Osteocyte (in vitro differentiated cells): ENCODE measurements at regions not wholly inside any gene's neighbourhood (a gene's known extent, or its start where the extent isn't known, plus 50 kb on each side); places are given as distances from the start of the nearest gene placed in this dataset.
A peak's percentile ranks its signal among the peaks of the same experiment; 100 is the strongest.
"Not testable (repeated sequence)": the region's sequence is repeated elsewhere in the genome, so short reads cannot be mapped to it uniquely, and the experiment has no call there.

Experiments used
- DNase-seq: peaks from one replicate; pipeline ENCODE4 v3.0.0; 2021; ENCODE audit warnings: mixed read lengths; ENCODE audit not compliant: unreplicated experiment; ENCODE audit errors: extremely low spot score
- H3K27ac Mint-ChIP-seq: one replicate; pipeline ENCODE4 v1.8.0; 2021; ENCODE audit warnings: mild to moderate bottlenecking, mixed read lengths; ENCODE audit not compliant: unreplicated experiment
- H3K27me3 Mint-ChIP-seq: one replicate; pipeline ENCODE4 v1.8.0; 2021; ENCODE audit warnings: mixed read lengths; ENCODE audit not compliant: unreplicated experiment
- H3K36me3 Mint-ChIP-seq: one replicate; pipeline ENCODE4 v1.8.0; 2021; ENCODE audit warnings: mixed read lengths; ENCODE audit not compliant: unreplicated experiment
- H3K4me1 Mint-ChIP-seq: one replicate; pipeline ENCODE4 v1.8.0; 2021; ENCODE audit warnings: mixed read lengths; ENCODE audit not compliant: unreplicated experiment
- H3K4me3 Mint-ChIP-seq: one replicate; pipeline ENCODE4 v1.8.0; 2021; ENCODE audit warnings: mild to moderate bottlenecking, moderate library complexity, mixed read lengths; ENCODE audit not compliant: unreplicated experiment
- H3K9me3 Mint-ChIP-seq: one replicate; pipeline ENCODE4 v1.8.0; 2021; ENCODE audit warnings: mixed read lengths; ENCODE audit not compliant: unreplicated experiment
- TF ChIP-seq, protein P1 (sequence below): fragments of 200-600 bp; sonication (generic); IDR thresholded peaks from 2 replicates; pipeline ENCODE4 v1.5.0; 2021; ENCODE audit warnings: antibody characterized with exemption, mild to moderate bottlenecking, moderate library complexity

- no peak overlapping the region for H3K4me3 Mint-ChIP-seq
- H3K9me3 Mint-ChIP-seq = peaks cover 9% of the 10 kb centered on the region
- DNase-seq = no peak
- peaks cover 14% of the 10 kb centered on the region for H3K4me1 Mint-ChIP-seq
- H3K36me3 Mint-ChIP-seq = peaks cover 3% of the 10 kb centered on the region
- no peaks in the 10 kb centered on the region for H3K27me3 Mint-ChIP-seq
- TF ChIP-seq, protein P1, sequence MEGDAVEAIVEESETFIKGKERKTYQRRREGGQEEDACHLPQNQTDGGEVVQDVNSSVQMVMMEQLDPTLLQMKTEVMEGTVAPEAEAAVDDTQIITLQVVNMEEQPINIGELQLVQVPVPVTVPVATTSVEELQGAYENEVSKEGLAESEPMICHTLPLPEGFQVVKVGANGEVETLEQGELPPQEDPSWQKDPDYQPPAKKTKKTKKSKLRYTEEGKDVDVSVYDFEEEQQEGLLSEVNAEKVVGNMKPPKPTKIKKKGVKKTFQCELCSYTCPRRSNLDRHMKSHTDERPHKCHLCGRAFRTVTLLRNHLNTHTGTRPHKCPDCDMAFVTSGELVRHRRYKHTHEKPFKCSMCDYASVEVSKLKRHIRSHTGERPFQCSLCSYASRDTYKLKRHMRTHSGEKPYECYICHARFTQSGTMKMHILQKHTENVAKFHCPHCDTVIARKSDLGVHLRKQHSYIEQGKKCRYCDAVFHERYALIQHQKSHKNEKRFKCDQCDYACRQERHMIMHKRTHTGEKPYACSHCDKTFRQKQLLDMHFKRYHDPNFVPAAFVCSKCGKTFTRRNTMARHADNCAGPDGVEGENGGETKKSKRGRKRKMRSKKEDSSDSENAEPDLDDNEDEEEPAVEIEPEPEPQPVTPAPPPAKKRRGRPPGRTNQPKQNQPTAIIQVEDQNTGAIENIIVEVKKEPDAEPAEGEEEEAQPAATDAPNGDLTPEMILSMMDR = no peak
- H3K27ac Mint-ChIP-seq = no peak overlapping the region
These were observed 194.3 kb upstream of the SMLR1 start for GRCh38 chr6:130632897-130633296.

GRCh38 chr6:130643361-130643760 is 183.8 kb upstream of the SMLR1 start:
- DNase-seq = no peak
- Mint-ChIP-seq H3K4me1 (peaks cover 20% of the 10 kb centered on the region), H3K27ac (no peak overlapping the region), H3K27me3 (no peaks in the 10 kb centered on the region), H3K9me3 (peaks cover 21% of the 10 kb centered on the region), H3K4me3 (no peak overlapping the region), H3K36me3 (peaks cover 8% of the 10 kb centered on the region)
- TF ChIP-seq, protein P1 = no peak

GRCh38 chr6:130644175-130644574 is 183.0 kb upstream of the SMLR1 start:
- Mint-ChIP-seq H3K4me3 (no peak overlapping the region), H3K27ac (no peak overlapping the region), H3K27me3 (no peaks in the 10 kb centered on the region), H3K9me3 (peaks cover 14% of the 10 kb centered on the region), H3K4me1 (peaks cover 20% of the 10 kb centered on the region), H3K36me3 (peaks cover 3% of the 10 kb centered on the region)
- DNase-seq = no peak
- TF ChIP-seq, protein P1 = no peak

- not testable (repeated sequence) for H3K4me3 Mint-ChIP-seq, H3K36me3 Mint-ChIP-seq, DNase-seq, H3K27me3 Mint-ChIP-seq, H3K9me3 Mint-ChIP-seq, H3K27ac Mint-ChIP-seq
- H3K4me1 Mint-ChIP-seq = peaks cover 20% of the 10 kb centered on the region
These were observed 182.4 kb upstream of the SMLR1 start for GRCh38 chr6:130644769-130645168.

DNA sequence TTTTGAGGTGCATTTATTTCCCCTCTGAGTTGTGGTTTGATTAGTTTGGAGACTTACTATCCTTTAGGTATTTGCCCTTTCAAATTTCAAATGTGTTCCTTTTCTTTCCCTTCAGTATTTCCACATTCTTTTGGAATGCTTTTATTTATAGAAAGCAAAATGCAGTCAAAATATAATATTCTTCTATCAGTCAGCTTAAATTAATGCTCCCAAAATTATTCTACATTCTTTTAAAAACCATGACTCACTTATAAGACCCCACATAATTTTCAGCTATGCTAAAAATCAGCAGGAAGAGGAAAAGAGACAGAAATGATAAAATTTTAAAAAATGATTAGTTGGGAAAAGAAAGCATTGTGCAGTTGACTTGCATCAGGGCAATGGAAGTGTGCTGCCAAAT is 180.0 kb upstream of the SMLR1 start:
- H3K27ac Mint-ChIP-seq = peak overlapping the region; percentile 55
- no peak for DNase-seq

More for the DNA sequence above, 180.0 kb upstream of the SMLR1 start:
- H3K4me3 Mint-ChIP-seq = no peak overlapping the region
- no peaks in the 10 kb centered on the region for H3K27me3 Mint-ChIP-seq
- peaks cover 22% of the 10 kb centered on the region for H3K4me1 Mint-ChIP-seq
- peaks cover 9% of the 10 kb centered on the region for H3K9me3 Mint-ChIP-seq
- TF ChIP-seq, protein P1 = no peak
- H3K36me3 Mint-ChIP-seq = peaks cover 3% of the 10 kb centered on the region
